ENCODE measurements at regions not wholly inside any gene's neighbourhood (a gene's known extent, or its start where the extent isn't known, plus 50 kb on each side); places are given as distances from the start of the nearest gene placed in this dataset.

DNA sequence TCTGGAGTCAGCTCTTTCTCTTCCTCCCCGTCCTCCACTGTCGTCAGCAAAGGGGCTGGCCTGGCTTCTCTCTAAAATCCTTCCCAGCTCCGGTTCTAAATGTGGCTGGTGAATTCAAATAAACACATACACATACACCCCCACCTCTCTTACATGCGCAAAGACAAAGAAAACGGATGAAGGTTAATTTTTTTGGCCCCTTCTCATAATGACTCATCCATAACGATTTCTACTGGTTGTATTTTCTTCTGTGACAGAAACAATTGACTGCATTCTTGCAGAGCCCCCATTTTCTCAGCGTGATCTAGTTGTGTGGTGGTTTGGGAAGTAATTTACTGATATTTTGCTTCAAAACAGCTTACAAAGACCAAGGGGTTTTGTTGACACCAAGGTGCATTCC, 130.0 kb upstream of the NTM start:
- no peak for FAIRE-seq
- H3K27me3 ChIP-seq (ENCODE audit: control insufficient read depth, insufficient read depth, low read length): no peaks in the 10 kb centered on the region
- H3K4me3 ChIP-seq (ENCODE audit: low read depth, low read length): no peak overlapping the region
- DNase-seq (ENCODE audit: low read depth): no peak
- TF ChIP-seq CTCF (IDR thresholded peaks at IDR 0.05; ENCODE audit: insufficient read depth, low read length, severe bottlenecking): no peak
- no peaks in the 10 kb centered on the region for H3K36me3 ChIP-seq (ENCODE audit: control insufficient read depth, insufficient read depth, low read length)

- no peak for TF ChIP-seq CTCF (IDR thresholded peaks at IDR 0.05; ENCODE audit: insufficient read depth, low read length, severe bottlenecking)
- H3K27me3 ChIP-seq (ENCODE audit: control insufficient read depth, insufficient read depth, low read length): no peaks in the 10 kb centered on the region
- DNase-seq (ENCODE audit: low read depth) (no peak), FAIRE-seq (no peak)
- no peak overlapping the region for H3K4me3 ChIP-seq (ENCODE audit: low read depth, low read length)
- H3K36me3 ChIP-seq (ENCODE audit: control insufficient read depth, insufficient read depth, low read length): no peaks in the 10 kb centered on the region
Observed at GRCh38 chr11:131242476-131243000, 127.9 kb upstream of the NTM start.

- no peak for TF ChIP-seq CTCF (IDR thresholded peaks at IDR 0.05; ENCODE audit: insufficient read depth, low read length, severe bottlenecking)
- DNase-seq (ENCODE audit: low read depth) (no peak), FAIRE-seq (no peak)
- Histone ChIP-seq H3K27me3 (ENCODE audit: control insufficient read depth, insufficient read depth, low read length) (no peaks in the 10 kb centered on the region), H3K4me3 (ENCODE audit: low read depth, low read length) (no peak overlapping the region), H3K36me3 (ENCODE audit: control insufficient read depth, insufficient read depth, low read length) (no peaks in the 10 kb centered on the region)
Observed at GRCh38 chr11:131246156-131246555, 124.3 kb upstream of the NTM start.

- Histone ChIP-seq H3K4me3 (ENCODE audit: low read depth, low read length) (no peak overlapping the region), H3K27me3 (ENCODE audit: control insufficient read depth, insufficient read depth, low read length) (no peaks in the 10 kb centered on the region), H3K36me3 (ENCODE audit: control insufficient read depth, insufficient read depth, low read length) (no peaks in the 10 kb centered on the region)
- FAIRE-seq: no peak
- peak; percentile 76 for TF ChIP-seq CTCF (IDR thresholded peaks at IDR 0.05; ENCODE audit: insufficient read depth, low read length, severe bottlenecking)
- peak; percentile 33 for DNase-seq (ENCODE audit: low read depth)
Observed at GRCh38 chr11:131246663-131247062, 123.8 kb upstream of the NTM start.

DNA sequence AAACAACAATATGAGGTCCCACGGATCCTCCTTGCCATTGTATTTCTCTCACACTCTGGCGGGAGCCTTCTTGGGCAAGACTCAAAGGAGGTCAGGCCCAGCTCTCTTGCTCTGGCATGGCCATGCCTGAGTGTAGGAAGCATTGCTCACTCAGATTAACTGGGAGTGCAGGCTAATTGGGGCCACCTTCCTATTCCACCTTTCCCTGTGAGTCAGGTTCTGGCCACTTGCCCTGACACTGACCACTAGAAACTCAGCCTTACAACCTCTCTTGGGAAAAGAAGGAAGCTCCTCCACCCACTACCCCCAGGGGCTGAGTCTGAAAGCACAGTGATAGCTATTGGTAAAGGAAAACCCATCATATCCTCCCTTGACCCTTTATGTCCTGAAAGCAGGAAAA, 121.8 kb upstream of the NTM start:
- TF ChIP-seq CTCF (IDR thresholded peaks at IDR 0.05; ENCODE audit: insufficient read depth, low read length, severe bottlenecking): no peak
- FAIRE-seq (peak; percentile 18), DNase-seq (ENCODE audit: low read depth) (no peak)
- Histone ChIP-seq H3K27me3 (ENCODE audit: control insufficient read depth, insufficient read depth, low read length) (no peaks in the 10 kb centered on the region), H3K36me3 (ENCODE audit: control insufficient read depth, insufficient read depth, low read length) (no peaks in the 10 kb centered on the region), H3K4me3 (ENCODE audit: low read depth, low read length) (no peak overlapping the region)

DNA sequence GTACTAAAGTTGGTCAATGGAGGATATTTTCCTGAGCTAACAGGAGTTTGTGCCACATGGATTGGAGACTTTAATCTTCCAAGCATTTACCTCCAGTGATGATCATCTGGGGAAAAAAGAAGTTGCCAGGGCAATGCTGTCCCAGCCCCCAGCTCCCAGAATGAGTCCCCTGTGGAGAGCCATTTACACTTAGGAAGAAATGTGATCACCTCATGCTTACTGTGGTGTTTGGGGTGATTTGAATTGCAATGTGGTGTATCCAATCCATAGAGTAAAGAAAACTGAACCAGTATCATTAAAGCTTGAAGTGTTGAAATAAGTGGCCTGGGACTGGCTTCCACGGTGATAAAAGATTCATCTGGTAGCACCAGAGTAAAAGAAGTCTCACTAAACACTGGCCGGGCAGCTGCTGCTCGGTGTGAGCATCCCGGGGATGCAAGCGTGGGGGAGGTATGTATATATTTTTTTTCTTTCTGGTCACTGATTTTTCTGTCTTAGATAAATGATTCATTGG, 117.2 kb upstream of the NTM start:
- TF ChIP-seq CTCF (IDR thresholded peaks at IDR 0.05; ENCODE audit: insufficient read depth, low read length, severe bottlenecking): no peak
- no peaks in the 10 kb centered on the region for H3K27me3 ChIP-seq (ENCODE audit: control insufficient read depth, insufficient read depth, low read length)
- DNase-seq (ENCODE audit: low read depth): no peak
- H3K4me3 ChIP-seq (ENCODE audit: low read depth, low read length): no peak overlapping the region
- no peaks in the 10 kb centered on the region for H3K36me3 ChIP-seq (ENCODE audit: control insufficient read depth, insufficient read depth, low read length)
- FAIRE-seq: no peak

All from bronchial epithelial cell (primary cell).